GM19395 (cell line): ENCODE measurements at regions not wholly inside any gene's neighbourhood (a gene's known extent, or its start where the extent isn't known, plus 50 kb on each side); places are given as distances from the start of the nearest gene placed in this dataset.

Source experiments
- ATAC-seq: cut with Tn5 transposase; IDR thresholded peaks from one replicate; pipeline ENCODE4 v1.9.1; 2021; ENCODE audit warnings: mild to moderate bottlenecking, moderate library complexity; ENCODE audit not compliant: unreplicated experiment

DNA sequence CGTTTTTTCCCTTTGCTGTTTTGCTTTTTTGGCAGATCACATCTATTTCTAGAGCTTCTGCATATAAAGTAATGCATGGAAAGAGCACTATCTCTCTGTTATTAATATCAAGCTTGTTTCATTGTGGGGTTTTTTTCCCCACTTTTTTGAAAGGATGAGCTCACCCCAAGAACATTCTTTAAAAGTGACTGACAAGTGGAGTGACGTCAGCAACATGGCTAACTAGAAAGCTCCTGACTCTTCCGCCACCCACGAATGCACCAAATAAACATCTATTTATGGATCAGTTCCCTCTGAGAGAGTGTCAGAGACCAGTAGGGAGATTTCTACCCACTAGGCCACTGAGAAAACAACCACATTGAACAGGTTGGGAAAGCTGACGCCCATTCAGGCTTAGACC lies 445.4 kb downstream of the GALC start:
- no peak for ATAC-seq

- no peak for ATAC-seq
These were observed 450.7 kb downstream of the GALC start for GRCh38 chr14:87542288-87542687.

- no peak for ATAC-seq
These were observed 452.6 kb downstream of the GALC start for GRCh38 chr14:87540339-87540738.

GRCh38 chr14:87529081-87529480 lies 463.9 kb downstream of the GALC start:
- ATAC-seq: no peak

- ATAC-seq: no peak
These were observed 466.3 kb downstream of the GALC start for GRCh38 chr14:87526731-87527130.

DNA sequence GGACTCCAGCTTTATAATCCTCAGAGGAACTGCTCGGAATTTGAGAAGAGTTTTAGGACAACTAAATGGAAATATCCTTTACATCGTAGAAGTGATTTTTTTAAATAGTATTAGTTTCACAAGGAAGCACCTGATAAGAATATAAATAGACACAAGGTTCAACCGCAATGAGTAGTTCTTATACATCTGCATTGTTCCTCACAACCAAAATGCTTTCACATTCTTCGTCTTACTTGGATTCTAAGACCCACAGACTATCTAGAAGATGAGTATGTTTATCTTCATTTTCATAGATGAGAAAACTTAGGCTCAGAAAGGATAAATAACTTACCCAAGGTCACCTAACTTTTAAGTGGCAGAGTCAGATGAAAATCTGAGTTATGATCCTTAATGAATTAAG lies 469.0 kb downstream of the GALC start:
- ATAC-seq: no peak

DNA sequence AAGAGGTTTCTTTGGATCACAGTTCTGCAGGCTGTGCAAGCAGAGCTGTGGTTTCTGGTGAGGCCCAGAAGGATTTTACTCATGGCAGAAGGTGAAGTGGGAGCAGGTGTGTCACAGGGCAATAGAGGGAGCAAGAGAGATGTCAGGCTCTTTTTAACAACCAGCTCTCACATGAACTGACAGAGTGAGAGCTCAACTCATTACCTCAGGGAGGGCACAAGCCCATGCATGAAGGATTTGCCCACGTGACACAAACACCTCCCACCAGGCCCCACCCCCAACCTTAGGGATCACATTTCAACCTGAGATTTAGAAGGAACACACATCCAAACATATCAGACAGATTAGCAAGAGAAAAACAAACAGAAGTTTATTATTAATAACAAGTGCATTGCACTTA lies 470.4 kb downstream of the GALC start:
- ATAC-seq: no peak

DNA sequence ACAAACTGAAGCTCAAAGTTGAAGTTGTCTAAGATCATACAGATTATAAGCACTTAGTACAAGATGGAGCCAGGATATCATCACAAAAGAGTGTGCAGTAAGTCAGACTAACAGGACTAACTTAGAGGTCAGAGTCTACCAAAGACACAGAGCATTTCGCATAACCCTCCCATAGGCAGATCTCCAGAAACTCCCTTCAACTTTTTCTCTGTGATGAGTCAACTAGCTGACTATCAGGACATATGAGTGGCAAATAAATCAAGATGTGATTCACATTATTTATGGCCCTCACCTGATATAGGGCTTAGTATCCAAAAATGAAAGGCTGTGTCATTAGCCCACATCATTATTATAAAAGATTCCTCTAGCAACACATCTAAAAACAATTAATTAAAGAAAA lies 484.6 kb downstream of the GALC start:
- ATAC-seq: no peak

DNA sequence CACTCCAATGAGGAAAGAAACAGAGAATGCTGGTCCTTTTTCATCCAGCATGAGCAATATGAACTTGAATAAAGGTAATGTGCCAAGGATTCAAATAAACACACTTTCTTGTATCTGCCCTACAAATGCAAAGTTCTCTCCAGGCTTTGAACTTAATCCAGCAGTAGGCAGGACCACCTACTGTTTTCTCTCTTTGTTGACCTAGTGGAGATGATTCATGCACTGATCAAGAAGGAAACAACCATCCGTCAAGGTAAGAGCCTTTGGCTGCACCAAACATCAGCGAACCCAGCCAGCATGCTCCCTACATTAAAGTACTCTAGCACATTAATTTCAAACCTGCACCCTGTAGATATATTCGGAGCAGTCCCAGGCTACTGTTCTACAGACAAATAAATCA lies 489.3 kb downstream of the GALC start:
- no peak for ATAC-seq

GRCh38 chr14:87497301-87497700 lies 495.7 kb downstream of the GALC start:
- ATAC-seq: no peak

GRCh38 chr14:87494010-87494409 lies 499.0 kb downstream of the GALC start:
- ATAC-seq: no peak

DNA sequence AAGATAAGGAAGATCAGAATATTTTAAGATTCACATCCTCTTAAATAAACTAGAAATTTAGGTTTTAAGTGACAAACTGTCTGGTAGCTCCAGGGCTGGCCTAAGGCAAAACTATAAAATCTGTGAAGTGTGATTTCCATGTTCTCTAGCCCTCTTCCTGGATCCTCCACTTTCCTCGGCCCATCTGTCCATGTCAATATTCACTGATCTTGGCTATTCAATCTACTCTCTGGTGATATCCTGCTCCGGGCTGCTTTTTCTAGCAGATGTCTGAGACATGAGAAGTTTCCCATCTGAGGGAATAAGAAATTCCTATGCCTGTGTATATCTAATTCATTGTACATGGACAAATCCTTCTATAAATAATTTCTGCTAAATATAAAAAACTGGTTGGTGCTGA lies 500.4 kb downstream of the GALC start:
- ATAC-seq: no peak

DNA sequence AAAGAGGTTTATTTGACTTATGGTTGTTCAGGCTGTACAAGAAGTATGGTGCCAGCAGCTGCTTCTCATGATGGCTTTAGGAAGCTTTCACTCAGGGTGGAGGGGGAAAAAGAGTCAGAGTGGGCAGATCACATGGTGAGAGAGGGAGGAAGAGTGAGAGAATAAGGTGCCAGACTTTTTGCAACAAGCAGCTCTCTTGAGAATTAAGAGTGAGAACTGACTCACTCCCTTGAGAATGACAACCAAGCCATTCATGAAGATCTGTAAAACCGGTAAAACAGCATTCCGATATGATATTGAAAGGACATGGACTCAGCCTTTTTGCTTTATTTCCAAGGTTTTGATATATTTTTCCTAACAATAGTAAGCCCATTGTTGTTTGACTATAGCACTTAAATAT lies 501.2 kb downstream of the GALC start:
- no peak for ATAC-seq

- no peak for ATAC-seq
These were observed 503.7 kb downstream of the GALC start for GRCh38 chr14:87489196-87489819.

DNA sequence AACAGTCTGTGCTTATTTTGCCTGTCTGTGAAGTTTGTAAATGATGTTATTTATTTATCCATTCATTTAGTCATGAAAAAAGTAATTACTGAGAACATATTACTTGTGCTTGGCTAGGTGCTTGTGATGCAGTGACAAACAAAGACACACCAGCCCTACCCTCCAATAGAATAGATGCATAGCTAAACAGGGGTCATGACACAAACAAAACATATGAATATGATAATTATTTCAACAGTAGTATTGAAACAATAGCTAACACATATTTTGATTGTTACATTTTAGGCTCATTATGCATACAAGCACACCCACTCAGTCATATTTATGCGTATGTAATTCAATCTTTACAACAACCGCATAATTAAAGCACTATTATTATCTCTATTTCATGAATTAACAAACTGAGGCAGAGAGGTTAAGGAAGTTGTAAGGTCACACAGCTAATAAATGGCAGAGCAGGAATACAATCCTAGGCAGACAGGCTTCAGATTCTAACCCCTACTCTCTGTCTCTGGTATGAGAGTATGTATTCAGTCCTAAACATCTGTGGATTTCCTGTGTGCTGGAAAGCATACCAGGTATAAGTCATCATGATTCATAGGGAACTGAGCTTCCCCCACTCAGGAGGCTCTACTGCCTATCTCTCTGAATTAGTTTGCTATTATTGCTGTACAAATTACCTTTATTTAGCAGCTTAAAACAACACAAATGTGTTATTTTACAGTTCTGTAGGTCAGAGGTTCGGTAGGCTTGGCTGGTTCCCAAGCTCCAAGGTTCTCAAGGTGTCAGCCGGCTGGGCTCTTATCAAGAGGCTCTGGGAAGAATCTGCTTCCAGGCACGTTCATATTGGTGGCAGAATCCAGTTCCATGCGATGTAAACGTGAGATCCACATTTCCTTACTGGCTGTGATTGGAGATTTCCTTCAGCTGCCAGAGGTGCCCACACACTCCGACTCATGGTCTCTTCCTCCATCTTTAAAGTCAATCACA lies 509.4 kb downstream of the GALC start:
- ATAC-seq: no peak

DNA sequence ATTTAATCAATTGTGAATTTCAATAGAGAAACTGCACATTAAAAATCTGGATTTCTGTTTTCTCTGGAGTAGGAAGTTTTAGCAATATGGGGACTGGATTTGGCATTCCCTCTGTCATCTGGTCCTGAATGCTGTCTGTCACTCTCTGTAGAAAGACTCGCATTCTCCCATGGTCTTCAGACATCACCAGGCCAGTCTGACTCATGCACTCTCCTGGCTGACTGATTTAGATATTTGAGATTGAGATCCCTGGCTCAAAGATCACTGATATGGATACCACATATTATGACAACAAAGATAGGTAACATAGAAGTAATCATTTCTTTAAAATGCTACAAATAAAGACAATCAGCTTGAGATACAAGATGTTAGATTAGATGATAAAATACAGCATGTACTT lies 524.5 kb downstream of the GALC start:
- ATAC-seq: no peak

- no peak for ATAC-seq
These were observed 525.4 kb downstream of the GALC start for GRCh38 chr14:87467578-87467977.

DNA sequence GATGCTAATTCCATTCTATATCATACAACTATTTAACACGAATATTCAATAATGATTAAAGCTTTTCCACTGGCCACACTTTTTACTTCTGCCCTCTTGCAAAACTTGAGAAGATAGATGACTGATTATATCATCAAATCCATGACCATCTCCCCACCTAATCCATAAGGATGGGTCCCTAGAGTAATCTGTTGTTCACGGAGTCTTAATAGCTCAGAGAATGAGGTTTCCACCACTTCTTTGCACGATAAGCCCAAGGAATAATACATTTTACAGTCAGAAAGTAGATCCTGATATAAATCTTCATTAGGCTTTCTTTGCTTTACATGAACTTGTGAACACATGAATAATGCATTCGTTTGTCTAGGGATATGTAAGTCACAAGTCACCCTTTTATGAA lies 527.2 kb downstream of the GALC start:
- ATAC-seq: no peak

DNA sequence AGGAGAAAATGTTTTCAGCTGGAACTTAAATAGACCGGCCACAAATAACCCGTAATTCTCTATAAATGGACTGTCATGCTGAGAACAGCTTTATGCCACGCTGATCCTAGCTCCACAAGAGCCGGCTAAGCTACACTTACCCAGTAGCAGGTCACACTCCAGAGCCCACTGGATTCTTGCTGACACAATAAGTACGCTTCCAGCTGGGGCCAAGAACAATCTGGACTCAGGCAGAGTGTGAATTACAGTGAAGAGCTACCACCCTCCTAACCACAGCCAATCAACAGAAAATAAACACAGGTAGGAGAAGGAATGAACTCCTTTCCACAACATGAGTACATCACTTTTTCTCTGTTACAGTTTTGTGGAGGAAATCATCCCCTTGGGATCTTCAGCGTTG lies 531.3 kb downstream of the GALC start:
- ATAC-seq: no peak

GRCh38 chr14:87457720-87458119 lies 535.3 kb downstream of the GALC start:
- peak; percentile 58 for ATAC-seq

DNA sequence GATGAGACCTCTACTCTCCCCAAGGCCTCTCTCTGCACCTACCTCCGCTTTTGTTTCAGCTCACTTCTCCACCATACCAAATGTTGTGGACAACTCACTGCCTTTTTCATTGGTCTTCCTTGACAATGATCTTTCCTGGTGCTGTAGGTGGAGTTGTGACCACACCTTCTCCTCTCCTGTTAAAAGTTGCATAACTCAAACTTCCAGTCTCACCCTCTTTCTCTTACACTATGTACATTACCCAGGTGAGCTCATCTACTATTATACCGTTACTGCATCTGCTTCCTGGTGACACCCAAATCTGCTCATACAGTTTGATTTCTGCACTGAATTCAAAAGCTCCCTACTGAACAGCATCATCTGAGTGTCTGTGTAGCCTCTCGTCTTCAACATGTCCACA lies 542.8 kb downstream of the GALC start:
- no peak for ATAC-seq

DNA sequence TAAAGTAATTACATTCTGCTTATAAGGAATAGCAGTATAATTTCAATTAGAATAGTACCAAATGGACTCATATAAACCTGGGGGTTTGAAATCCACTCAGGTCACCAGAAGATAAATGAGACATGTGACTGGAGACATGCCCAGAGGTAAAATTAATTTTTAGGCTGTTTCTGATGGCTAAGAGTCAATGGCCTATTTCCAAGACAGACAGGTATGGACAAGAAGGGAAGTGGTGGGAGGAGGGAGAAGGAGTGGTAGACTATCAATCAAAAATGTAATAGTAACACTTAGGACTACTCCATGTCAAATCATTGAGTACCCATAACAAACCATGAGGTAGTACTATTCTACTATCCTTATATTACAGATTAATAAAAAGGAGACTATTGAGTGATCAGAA lies 544.0 kb downstream of the GALC start:
- no peak for ATAC-seq
